GM12891 (cell line): ENCODE measurements at regions not wholly inside any gene's neighbourhood (a gene's known extent, or its start where the extent isn't known, plus 50 kb on each side); places are given as distances from the start of the nearest gene placed in this dataset.

Source experiments
- DNase-seq: peaks from one replicate; pipeline ENCODE4 v3.0.0; 2011; ENCODE audit warnings: low spot score; ENCODE audit not compliant: insufficient read length
- FAIRE-seq: peaks from 2 replicates; lab custom pipeline; 2011; peaks lifted over from hg19 to GRCh38; lab: Jason Lieb, UNC
- PAX5 ChIP-seq: IDR thresholded peaks from 2 replicates; pipeline ENCODE4 v1.6.1; 2011; ENCODE audit warnings: low read length, moderate library complexity, mild to moderate bottlenecking; ENCODE audit not compliant: insufficient read depth, severe bottlenecking
- POLR2A ChIP-seq: IDR thresholded peaks from 2 replicates; pipeline ENCODE4 v1.6.1; 2011; ENCODE audit warnings: low read depth, low read length, control low read depth
- POLR2AphosphoS5 ChIP-seq: IDR thresholded peaks from 2 replicates; pipeline ENCODE4 v1.6.1; 2011; ENCODE audit warnings: low read depth, low read length, control low read depth
- POU2F2 ChIP-seq: IDR thresholded peaks from 2 replicates; pipeline ENCODE4 v1.6.1; 2011; ENCODE audit warnings: low read depth, mild to moderate bottlenecking, control low read depth, low read length, moderate library complexity
- SPI1 ChIP-seq: IDR thresholded peaks from 2 replicates; pipeline ENCODE4 v1.6.1; 2011; ENCODE audit warnings: low read depth, low read length, control low read depth
- TAF1 ChIP-seq: IDR thresholded peaks from 2 replicates; pipeline ENCODE4 v1.6.1; 2011; ENCODE audit warnings: low read depth, low read length, control low read depth

DNA sequence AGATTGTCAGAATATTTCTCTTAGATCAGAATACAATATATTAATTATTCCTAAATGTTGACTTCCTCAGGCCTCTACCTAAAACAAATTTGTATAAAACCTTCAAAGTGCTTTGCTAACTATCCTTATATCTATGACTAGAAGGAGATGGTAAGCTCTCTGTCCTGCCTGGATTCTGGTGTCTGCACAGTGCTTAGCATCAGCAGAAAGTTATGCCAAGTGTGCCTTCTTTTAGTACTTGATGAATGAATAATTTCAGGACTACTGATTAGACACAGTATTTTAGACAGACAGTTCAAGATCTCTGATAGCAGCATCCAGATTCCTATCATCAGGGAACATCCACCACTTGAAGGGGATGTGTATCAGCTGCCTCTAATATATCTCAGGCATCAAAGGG lies 242.4 kb upstream of the TLL1 start:
- no peak for DNase-seq
- no peak for FAIRE-seq
- TF ChIP-seq POU2F2, result no peak
- no peak for TF ChIP-seq POLR2AphosphoS5

DNA sequence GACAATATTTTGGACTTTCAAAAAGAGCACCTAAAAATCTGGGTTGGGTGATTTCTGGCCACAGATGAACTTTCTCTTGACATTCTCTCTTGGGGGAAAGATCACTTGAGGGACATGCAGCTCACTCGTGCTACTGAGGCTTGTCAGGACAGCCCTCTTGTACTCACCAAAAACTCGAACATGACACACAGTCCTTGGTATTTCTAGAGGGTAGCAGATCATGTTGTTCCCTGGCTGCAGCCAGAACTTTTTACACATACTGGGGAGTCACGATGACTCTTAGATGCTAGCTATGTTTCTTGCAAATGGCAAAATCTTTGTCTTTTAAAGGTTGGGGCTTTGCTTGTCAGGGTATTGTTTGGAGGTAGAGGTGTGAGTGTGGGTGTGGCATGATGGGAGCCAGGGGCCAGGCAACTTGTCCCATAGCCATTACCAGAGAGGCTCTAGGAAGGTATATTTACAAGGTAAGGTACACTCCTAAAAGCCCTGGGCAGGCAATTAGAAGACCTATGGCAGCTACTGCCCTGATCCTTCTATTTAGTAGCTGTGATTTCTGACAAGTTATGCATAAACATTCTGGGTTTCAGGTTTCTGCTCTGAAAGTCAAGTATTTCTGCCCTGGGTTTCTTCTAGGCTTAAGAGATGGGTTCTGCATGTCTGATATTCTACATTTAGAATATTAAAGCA lies 241.7 kb upstream of the TLL1 start:
- FAIRE-seq (no peak), DNase-seq (no peak)
- no peak for TF ChIP-seq POU2F2
- no peak for TF ChIP-seq SPI1
- TF ChIP-seq POLR2A, result no peak
- no peak for TF ChIP-seq TAF1
- no peak for TF ChIP-seq PAX5

DNA sequence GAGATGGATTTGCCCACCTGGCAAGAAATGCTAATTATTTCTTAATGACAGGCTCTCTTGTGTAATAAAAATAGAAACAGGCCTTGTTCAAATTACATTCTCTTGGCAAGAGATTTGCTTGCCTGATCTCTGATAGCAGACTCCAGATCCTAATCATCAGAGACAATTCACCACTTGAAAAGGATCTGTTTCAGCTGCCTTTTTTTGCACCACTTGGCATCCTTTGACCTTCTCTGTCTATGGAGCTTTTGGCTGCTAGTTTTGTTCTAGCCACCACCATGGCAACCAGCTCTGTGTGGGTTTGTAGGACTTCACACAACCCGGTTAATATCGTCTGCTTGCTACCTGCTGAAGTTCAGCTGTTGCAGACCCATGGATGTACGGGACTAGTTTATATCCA lies 241.1 kb upstream of the TLL1 start:
- TF ChIP-seq TAF1 (no peak), PAX5 (no peak), POLR2A (no peak), POU2F2 (no peak)
- FAIRE-seq (no peak), DNase-seq (no peak)

- FAIRE-seq (no peak), DNase-seq (no peak)
- TF ChIP-seq POLR2A (no peak), SPI1 (no peak), POU2F2 (no peak), PAX5 (no peak), TAF1 (no peak), POLR2AphosphoS5 (no peak)
Observed at GRCh38 chr4:165634766-165635165, 238.3 kb upstream of the TLL1 start.

DNA sequence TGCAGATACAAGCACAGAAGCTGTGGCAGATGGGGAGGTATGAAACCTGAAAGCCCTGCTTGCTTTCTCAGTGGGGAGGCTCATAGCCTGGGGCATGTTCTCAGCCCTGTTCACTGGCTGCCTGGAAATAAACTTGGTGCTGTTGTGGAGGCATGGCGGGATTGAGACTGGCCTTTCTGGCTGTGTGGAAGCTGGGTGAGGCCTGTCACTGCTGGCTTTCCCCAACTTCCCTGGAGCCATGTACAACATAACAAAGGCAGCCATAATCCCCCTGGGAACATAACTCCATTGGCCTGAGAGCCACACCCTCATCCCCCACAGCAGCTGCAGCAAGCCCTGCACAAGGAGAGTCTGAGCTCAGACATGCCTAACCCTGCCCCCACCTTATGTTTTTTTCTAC lies 237.7 kb upstream of the TLL1 start:
- DNase-seq (no peak), FAIRE-seq (no peak)
- TF ChIP-seq POU2F2, result no peak
- TF ChIP-seq POLR2AphosphoS5, result no peak
- TF ChIP-seq POLR2A, result no peak
- no peak for TF ChIP-seq SPI1
- TF ChIP-seq PAX5, result no peak
- no peak for TF ChIP-seq TAF1

DNA sequence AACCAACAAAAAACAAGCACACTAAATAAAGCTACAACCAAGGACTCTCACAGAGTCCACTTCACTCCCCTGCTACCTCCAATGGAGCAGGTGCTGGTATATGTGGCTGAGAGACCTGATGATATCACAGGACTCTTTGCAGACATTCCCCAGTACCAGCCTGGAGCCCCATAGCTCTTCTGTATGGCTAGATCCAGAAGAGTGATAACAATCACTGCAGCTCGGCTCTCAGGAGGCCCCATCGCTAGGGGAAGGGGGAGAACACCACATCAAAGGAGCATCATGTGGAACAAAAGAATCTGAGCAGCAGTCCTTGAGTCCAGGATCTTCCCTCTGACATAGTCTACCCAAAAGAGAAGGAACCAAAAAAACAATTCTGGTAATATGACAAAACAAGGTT lies 237.1 kb upstream of the TLL1 start:
- DNase-seq, result no peak
- FAIRE-seq, result no peak
- TF ChIP-seq POLR2AphosphoS5 (no peak), SPI1 (no peak), POU2F2 (no peak), TAF1 (no peak), PAX5 (no peak), POLR2A (no peak)

DNA sequence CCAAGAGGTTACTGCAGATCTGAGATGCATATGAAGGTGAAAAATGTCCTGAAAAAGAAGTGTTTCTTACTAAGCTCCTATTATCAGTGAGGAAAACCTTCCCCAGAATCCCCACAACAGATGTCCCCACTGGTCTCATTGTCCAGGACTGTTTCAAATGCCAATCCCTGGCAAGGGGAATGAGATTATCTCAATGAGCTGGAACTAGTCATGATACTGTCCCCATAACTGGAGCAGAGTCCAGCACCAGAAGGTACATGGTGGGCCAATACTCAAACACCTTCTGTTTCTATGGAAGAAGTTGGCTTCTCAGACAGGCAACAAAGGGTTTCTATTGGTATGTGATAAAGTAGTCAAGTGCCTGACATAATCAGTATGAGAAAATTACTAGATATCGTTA lies 221.1 kb upstream of the TLL1 start:
- FAIRE-seq, result no peak
- TF ChIP-seq POU2F2 (no peak), PAX5 (no peak), TAF1 (no peak), POLR2AphosphoS5 (no peak), SPI1 (no peak), POLR2A (no peak)
- DNase-seq, result no peak

GRCh38 chr4:165654556-165654955 lies 218.5 kb upstream of the TLL1 start:
- FAIRE-seq (no peak), DNase-seq (no peak)
- TF ChIP-seq POLR2A, result no peak
- TF ChIP-seq POLR2AphosphoS5, result no peak
- no peak for TF ChIP-seq PAX5
- TF ChIP-seq POU2F2, result no peak
- no peak for TF ChIP-seq SPI1
- TF ChIP-seq TAF1, result no peak

- DNase-seq (no peak), FAIRE-seq (no peak)
- TF ChIP-seq PAX5 (no peak), POU2F2 (no peak), POLR2AphosphoS5 (no peak), SPI1 (no peak), POLR2A (no peak), TAF1 (no peak)
Observed at GRCh38 chr4:165656399-165656798, 216.6 kb upstream of the TLL1 start.

GRCh38 chr4:165656829-165657490 lies 216.1 kb upstream of the TLL1 start:
- TF ChIP-seq POLR2AphosphoS5 (no peak), TAF1 (no peak), POLR2A (no peak), PAX5 (no peak), POU2F2 (no peak)
- FAIRE-seq (no peak), DNase-seq (no peak)
